ENCODE measurements at regions not wholly inside any gene's neighbourhood (a gene's known extent, or its start where the extent isn't known, plus 50 kb on each side); places are given as distances from the start of the nearest gene placed in this dataset.

DNA sequence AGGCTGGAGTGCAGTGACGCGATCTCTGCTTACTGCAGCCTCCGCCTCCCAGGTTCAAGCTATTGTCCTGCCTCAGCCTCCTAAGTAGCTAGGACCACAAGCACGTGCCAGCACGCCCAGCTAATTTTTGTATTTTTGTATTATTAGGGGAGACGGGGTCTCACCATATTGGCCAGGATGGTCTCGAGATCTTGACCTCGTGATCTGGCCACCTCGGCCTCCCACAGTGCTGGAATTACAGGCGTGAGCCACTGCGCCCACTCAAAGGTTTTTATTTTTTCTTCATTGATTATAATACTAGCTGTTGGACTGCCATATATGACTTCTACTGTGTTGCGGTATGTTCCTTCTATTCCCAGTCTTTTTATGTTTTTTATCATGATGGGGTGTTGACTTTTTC is 569.7 kb upstream of the SLITRK6 start:
- H3K4me1 ChIP-seq (ENCODE audit: insufficient read depth, low read length) = no peaks in the 10 kb centered on the region
- H3K27me3 ChIP-seq (ENCODE audit: insufficient read depth, low read length) = no peaks in the 10 kb centered on the region
- no peaks in the 10 kb centered on the region for H3K36me3 ChIP-seq (ENCODE audit: insufficient read depth, low read length)
- no peak overlapping the region for H3K4me3 ChIP-seq (ENCODE audit: low read length)
- H2AFZ ChIP-seq (ENCODE audit: low read depth, low read length) = no peak overlapping the region
- no peaks in the 10 kb centered on the region for H3K9me3 ChIP-seq (ENCODE audit: low read length)

- no peaks in the 10 kb centered on the region for H3K9me3 ChIP-seq (ENCODE audit: low read length)
- no peaks in the 10 kb centered on the region for H3K4me1 ChIP-seq (ENCODE audit: insufficient read depth, low read length)
- H3K4me3 ChIP-seq (ENCODE audit: low read length) = no peak overlapping the region
- no peaks in the 10 kb centered on the region for H3K36me3 ChIP-seq (ENCODE audit: insufficient read depth, low read length)
- H2AFZ ChIP-seq (ENCODE audit: low read depth, low read length) = no peak overlapping the region
- H3K27me3 ChIP-seq (ENCODE audit: insufficient read depth, low read length) = no peaks in the 10 kb centered on the region
Observed at GRCh38 chr13:86377451-86377850, 578.2 kb upstream of the SLITRK6 start.

DNA sequence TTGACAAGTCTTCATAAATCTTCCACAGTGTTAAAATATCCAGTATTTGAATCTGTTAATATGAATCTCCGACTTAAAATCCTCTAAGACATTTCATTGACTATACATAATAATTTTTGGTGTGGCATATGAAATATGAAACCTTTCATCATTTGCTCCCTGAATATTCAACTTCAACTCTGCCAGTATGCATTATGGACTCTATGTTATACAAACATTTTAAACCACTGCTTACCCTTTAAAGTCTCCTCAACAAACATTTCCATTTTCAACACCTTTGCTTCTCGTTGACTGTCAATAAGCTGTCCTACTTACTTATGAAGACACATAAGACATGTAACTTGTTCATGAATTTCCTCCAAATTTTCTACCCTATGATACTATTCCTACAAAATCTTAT is 579.4 kb upstream of the SLITRK6 start:
- Histone ChIP-seq H3K9me3 (ENCODE audit: low read length) (no peaks in the 10 kb centered on the region), H3K36me3 (ENCODE audit: insufficient read depth, low read length) (no peaks in the 10 kb centered on the region)

DNA sequence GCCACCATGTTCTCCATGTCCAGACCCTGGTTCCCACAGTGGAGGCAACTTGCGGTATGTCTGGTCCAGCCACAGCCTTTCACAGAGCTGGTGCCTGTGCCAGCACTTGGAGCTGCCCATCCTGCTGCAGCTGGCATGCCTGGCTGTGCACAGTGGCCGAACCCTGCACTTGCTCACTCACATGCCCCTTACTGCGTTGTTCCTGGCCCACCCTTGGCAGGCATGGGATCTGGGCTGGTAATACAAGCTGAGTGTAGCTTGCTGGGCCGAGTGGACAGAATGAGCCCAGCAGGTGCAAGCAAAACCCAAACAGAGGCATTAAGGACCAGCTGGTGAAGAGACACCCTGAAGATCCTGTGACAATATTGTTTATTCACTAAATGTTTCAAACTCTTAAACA is 583.9 kb upstream of the SLITRK6 start:
- H3K9me3 ChIP-seq (ENCODE audit: low read length) = no peaks in the 10 kb centered on the region
- no peak overlapping the region for H2AFZ ChIP-seq (ENCODE audit: low read depth, low read length)
- H3K27me3 ChIP-seq (ENCODE audit: insufficient read depth, low read length) = no peaks in the 10 kb centered on the region
- H3K36me3 ChIP-seq (ENCODE audit: insufficient read depth, low read length) = no peaks in the 10 kb centered on the region
- H3K4me1 ChIP-seq (ENCODE audit: insufficient read depth, low read length) = no peaks in the 10 kb centered on the region
- no peak overlapping the region for H3K4me3 ChIP-seq (ENCODE audit: low read length)

More for the DNA sequence above, 579.4 kb upstream of the SLITRK6 start:
- Histone ChIP-seq H3K4me1 (ENCODE audit: insufficient read depth, low read length) (no peaks in the 10 kb centered on the region), H3K4me3 (ENCODE audit: low read length) (no peak overlapping the region), H2AFZ (ENCODE audit: low read depth, low read length) (no peak overlapping the region), H3K27me3 (ENCODE audit: insufficient read depth, low read length) (no peaks in the 10 kb centered on the region)

DNA sequence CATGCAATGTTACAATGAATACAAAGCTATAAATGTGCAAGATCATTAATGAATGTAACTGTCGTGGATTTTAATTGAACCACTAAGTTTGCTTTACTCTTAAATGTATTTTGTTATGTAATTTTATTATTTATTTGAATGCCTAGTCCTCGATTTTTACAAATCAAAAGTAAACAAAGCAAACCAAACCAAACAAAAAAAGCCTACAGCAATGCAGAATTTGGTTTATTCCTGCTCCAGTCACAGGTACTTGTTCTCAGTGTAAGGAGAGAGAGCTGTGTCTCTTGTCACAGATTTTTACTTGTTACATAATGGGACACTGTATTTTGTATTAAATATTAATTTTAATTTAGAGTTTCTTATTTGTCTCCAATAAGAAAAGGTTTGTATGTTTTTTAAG is 584.3 kb upstream of the SLITRK6 start:
- Histone ChIP-seq H3K27me3 (ENCODE audit: insufficient read depth, low read length) (no peaks in the 10 kb centered on the region), H3K4me3 (ENCODE audit: low read length) (no peak overlapping the region), H3K4me1 (ENCODE audit: insufficient read depth, low read length) (no peaks in the 10 kb centered on the region), H3K36me3 (ENCODE audit: insufficient read depth, low read length) (no peaks in the 10 kb centered on the region), H3K9me3 (ENCODE audit: low read length) (no peaks in the 10 kb centered on the region), H2AFZ (ENCODE audit: low read depth, low read length) (no peak overlapping the region)

- Histone ChIP-seq H2AFZ (ENCODE audit: low read depth, low read length) (no peak overlapping the region), H3K9me3 (ENCODE audit: low read length) (no peaks in the 10 kb centered on the region), H3K36me3 (ENCODE audit: insufficient read depth, low read length) (no peaks in the 10 kb centered on the region), H3K27me3 (ENCODE audit: insufficient read depth, low read length) (no peaks in the 10 kb centered on the region), H3K4me3 (ENCODE audit: low read length) (no peak overlapping the region), H3K4me1 (ENCODE audit: insufficient read depth, low read length) (no peaks in the 10 kb centered on the region)
Observed at GRCh38 chr13:86397635-86398034, 598.4 kb upstream of the SLITRK6 start.

DNA sequence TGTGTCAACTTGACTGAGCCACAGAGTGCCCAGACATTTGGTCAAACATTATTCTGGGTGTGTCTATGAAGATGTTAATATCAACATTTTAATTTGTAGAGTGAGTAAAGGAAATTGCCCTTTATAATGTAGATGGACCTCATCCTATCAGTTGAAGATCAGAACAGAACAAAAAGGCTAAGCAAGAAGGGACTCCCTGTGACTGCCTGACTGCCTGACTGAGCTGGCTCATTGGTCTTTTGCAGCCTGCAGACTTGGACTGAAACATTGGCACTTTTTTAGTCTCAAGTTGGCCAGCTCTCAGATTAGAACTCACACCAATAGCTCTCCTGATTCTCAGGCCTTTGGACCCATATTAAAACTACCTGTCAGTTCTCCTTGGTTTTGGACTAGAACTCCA is 600.4 kb upstream of the SLITRK6 start:
- no peak overlapping the region for H2AFZ ChIP-seq (ENCODE audit: low read depth, low read length)
- H3K36me3 ChIP-seq (ENCODE audit: insufficient read depth, low read length) = no peaks in the 10 kb centered on the region
- H3K27me3 ChIP-seq (ENCODE audit: insufficient read depth, low read length) = no peaks in the 10 kb centered on the region
- H3K4me1 ChIP-seq (ENCODE audit: insufficient read depth, low read length) = no peaks in the 10 kb centered on the region
- H3K4me3 ChIP-seq (ENCODE audit: low read length) = no peak overlapping the region
- no peaks in the 10 kb centered on the region for H3K9me3 ChIP-seq (ENCODE audit: low read length)

DNA sequence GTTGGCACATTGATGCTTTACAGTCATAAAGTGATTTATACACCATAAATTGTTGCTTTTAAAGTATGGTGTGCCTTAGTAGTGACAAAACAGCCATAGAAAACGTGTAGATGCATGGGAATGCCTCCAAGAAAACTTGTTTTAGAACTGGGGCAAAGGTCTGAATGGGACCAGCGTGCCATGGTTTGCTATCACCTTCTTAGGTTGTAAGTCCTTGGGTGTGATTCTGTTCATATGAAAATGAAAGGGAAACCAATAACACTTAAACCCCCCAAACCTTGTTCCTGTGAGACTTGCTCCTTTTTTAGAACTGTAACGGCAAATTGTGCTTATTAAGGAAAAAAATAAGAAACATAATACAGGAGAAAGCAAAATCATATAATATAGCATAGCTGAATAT is 603.3 kb upstream of the SLITRK6 start:
- Histone ChIP-seq H3K4me3 (ENCODE audit: low read length) (no peak overlapping the region), H3K4me1 (ENCODE audit: insufficient read depth, low read length) (no peaks in the 10 kb centered on the region), H2AFZ (ENCODE audit: low read depth, low read length) (no peak overlapping the region), H3K9me3 (ENCODE audit: low read length) (no peaks in the 10 kb centered on the region), H3K36me3 (ENCODE audit: insufficient read depth, low read length) (no peaks in the 10 kb centered on the region), H3K27me3 (ENCODE audit: insufficient read depth, low read length) (no peaks in the 10 kb centered on the region)

DNA sequence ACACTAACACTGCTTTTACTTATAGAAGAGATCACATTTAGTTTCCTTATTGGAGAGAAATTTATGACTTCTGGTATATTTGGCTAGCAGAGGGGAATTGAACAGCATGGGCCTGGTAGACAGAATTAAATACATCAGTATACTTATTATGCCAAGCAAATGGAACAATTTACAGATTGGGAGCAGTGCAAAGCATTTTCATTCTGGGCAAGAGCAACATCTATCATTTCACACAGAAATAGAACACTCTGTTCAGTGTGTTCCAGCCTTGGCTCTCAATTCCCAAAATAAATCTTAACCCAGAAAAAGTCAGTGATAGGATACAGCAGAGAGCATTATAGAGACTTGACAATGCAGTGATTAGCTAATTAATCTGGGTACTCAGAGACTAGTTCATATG is 604.0 kb upstream of the SLITRK6 start:
- H3K27me3 ChIP-seq (ENCODE audit: insufficient read depth, low read length) = no peaks in the 10 kb centered on the region

GRCh38 chr13:86409466-86410241 is 610.4 kb upstream of the SLITRK6 start:
- Histone ChIP-seq H3K9me3 (ENCODE audit: low read length) (peaks cover 2% of the 10 kb centered on the region), H3K4me3 (ENCODE audit: low read length) (no peak overlapping the region), H3K27me3 (ENCODE audit: insufficient read depth, low read length) (no peaks in the 10 kb centered on the region), H2AFZ (ENCODE audit: low read depth, low read length) (no peak overlapping the region), H3K36me3 (ENCODE audit: insufficient read depth, low read length) (no peaks in the 10 kb centered on the region), H3K4me1 (ENCODE audit: insufficient read depth, low read length) (no peaks in the 10 kb centered on the region)

More for the DNA sequence above, 604.0 kb upstream of the SLITRK6 start:
- Histone ChIP-seq H3K4me1 (ENCODE audit: insufficient read depth, low read length) (no peaks in the 10 kb centered on the region), H3K4me3 (ENCODE audit: low read length) (no peak overlapping the region), H3K36me3 (ENCODE audit: insufficient read depth, low read length) (no peaks in the 10 kb centered on the region), H3K9me3 (ENCODE audit: low read length) (no peaks in the 10 kb centered on the region), H2AFZ (ENCODE audit: low read depth, low read length) (no peak overlapping the region)

- no peaks in the 10 kb centered on the region for H3K36me3 ChIP-seq (ENCODE audit: insufficient read depth, low read length)
- H3K4me3 ChIP-seq (ENCODE audit: low read length) = no peak overlapping the region
- peak overlapping the region; percentile 84 for H2AFZ ChIP-seq (ENCODE audit: low read depth, low read length)
- H3K4me1 ChIP-seq (ENCODE audit: insufficient read depth, low read length) = peaks cover 14% of the 10 kb centered on the region
- H3K9me3 ChIP-seq (ENCODE audit: low read length) = peaks cover 1% of the 10 kb centered on the region
- H3K27me3 ChIP-seq (ENCODE audit: insufficient read depth, low read length) = no peaks in the 10 kb centered on the region
Observed at GRCh38 chr13:86425170-86425815, 626.1 kb upstream of the SLITRK6 start.

DNA sequence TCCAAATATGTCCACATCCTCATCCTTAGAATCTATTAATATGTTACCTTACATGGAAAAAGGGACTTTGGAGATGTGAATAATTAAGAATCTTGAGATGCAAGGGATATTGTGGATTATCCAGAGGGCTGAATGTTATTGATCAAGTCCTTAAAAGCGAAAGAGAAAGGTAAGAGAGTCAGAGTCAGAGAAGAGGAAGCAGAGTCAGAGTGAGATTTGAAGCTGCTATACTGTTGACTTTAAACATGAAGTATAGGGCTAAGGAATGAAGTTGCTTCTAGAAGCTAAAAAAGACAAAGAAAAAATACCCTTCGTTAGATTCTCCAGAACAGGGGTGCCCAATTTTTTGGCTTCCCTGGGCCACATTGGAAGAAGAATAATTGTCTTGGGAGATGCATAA is 627.2 kb upstream of the SLITRK6 start:
- H3K36me3 ChIP-seq (ENCODE audit: insufficient read depth, low read length) = no peaks in the 10 kb centered on the region
- H2AFZ ChIP-seq (ENCODE audit: low read depth, low read length) = no peak overlapping the region
- H3K4me1 ChIP-seq (ENCODE audit: insufficient read depth, low read length) = peaks cover 14% of the 10 kb centered on the region
- H3K4me3 ChIP-seq (ENCODE audit: low read length) = no peak overlapping the region
- H3K9me3 ChIP-seq (ENCODE audit: low read length) = peaks cover 1% of the 10 kb centered on the region
- H3K27me3 ChIP-seq (ENCODE audit: insufficient read depth, low read length) = no peaks in the 10 kb centered on the region

DNA sequence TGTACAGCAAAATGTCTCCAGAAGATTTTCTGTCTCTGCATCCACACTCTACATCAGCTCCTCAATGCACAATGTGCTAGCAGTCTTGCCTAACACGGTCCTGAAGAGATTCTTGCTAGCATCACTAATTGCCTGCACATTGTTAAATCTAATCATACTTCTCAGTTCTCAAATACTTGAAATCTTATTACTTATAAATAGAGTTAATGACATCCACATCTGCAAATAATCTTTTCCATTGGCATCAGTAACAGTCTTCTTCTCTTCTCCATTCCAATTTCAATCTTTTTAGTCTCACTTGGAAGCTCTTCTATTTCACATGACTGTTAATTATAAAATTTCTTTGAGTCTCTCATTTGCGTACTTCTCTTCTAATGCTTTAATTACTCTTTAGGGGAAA is 630.5 kb upstream of the SLITRK6 start:
- no peaks in the 10 kb centered on the region for H3K27me3 ChIP-seq (ENCODE audit: insufficient read depth, low read length)
- no peak overlapping the region for H3K4me3 ChIP-seq (ENCODE audit: low read length)
- H3K36me3 ChIP-seq (ENCODE audit: insufficient read depth, low read length) = no peaks in the 10 kb centered on the region
- peaks cover 9% of the 10 kb centered on the region for H3K4me1 ChIP-seq (ENCODE audit: insufficient read depth, low read length)
- H2AFZ ChIP-seq (ENCODE audit: low read depth, low read length) = no peak overlapping the region
- peaks cover 9% of the 10 kb centered on the region for H3K9me3 ChIP-seq (ENCODE audit: low read length)
